Body of pancreas (tissue), 4 donors: ENCODE measurements at regions not wholly inside any gene's neighbourhood (a gene's known extent, or its start where the extent isn't known, plus 50 kb on each side); places are given as distances from the start of the nearest gene placed in this dataset.
A peak's percentile ranks its signal among the peaks of the same experiment; 100 is the strongest.
"Not testable (repeated sequence)": the region's sequence is repeated elsewhere in the genome, so short reads cannot be mapped to it uniquely, and the experiment has no call there.

ENCODE experiments used
- ATAC-seq: fragments of 150-250 bp; one replicate; pipeline ENCODE4 v1.9.1; 2016
- DNase-seq, 4 donors: peaks; one replicate each; pipeline ENCODE4 v3.0.0-alpha.2; 2019
- H3K27ac ChIP-seq, 4 donors: fragments of 200-600 bp; sonication (generic); 1 replicate in 3 of 4; 2 replicates in 1 of 4; pipeline versions ENCODE4 v1.5.1 to v1.6.1; 2016 to 2019; ENCODE audit warnings: mild to moderate bottlenecking in 1 of 4, mixed read lengths in 1 of 4, moderate library complexity in 1 of 4
- H3K27me3 ChIP-seq, 2 donors: fragments of 200-600 bp; sonication (generic); one replicate each; pipeline ENCODE4 v1.6.0; 2016; ENCODE audit warnings: mild to moderate bottlenecking in 1 of 2
- H3K36me3 ChIP-seq, 2 donors: fragments of 200-600 bp; sonication (generic); replicated peaks in 1 of 2; 2 replicates each; pipeline ENCODE4 v1.5.1; 2016; ENCODE audit warnings: low read depth in 2 of 2; ENCODE audit not compliant: insufficient read depth in 1 of 2
- H3K4me1 ChIP-seq: fragments of 200-600 bp; sonication (generic); one replicate; pipeline ENCODE4 v1.6.0; 2016
- H3K4me3 ChIP-seq, 2 donors: fragments of 200-600 bp; sonication (generic); 1 replicate in 1 of 2; 2 replicates in 1 of 2; pipeline ENCODE4 v1.5.1; 2016 to 2019
- H3K9me3 ChIP-seq, 3 donors: fragments of 200-600 bp; sonication (generic); 1 replicate in 2 of 3; 2 replicates in 1 of 3; pipeline ENCODE4 v1.5.1; 2016
- WGBS, 2 donors: methylation state at CpG; one replicate each; pipeline ENCODE4 v1.1.5; 2017; 5-methylcytosine and 5-hydroxymethylcytosine counted together
- intact Hi-C: fragments of 100-400 bp; cut with DNase I; formaldehyde crosslinking; loops from one replicate; pipeline ENCODE4 v1.15.1; 2023

- H3K4me3 ChIP-seq, DNase-seq, ATAC-seq, H3K4me1 ChIP-seq, H3K27me3 ChIP-seq, H3K9me3 ChIP-seq, H3K27ac ChIP-seq, intact Hi-C loops, H3K36me3 ChIP-seq: not testable (repeated sequence)
- 42 to 46% methylated on average over 1 of the region's 1 CpG for WGBS, 2 donors
Measured at GRCh38 chr9:41075671-41076070, 52.8 kb downstream of the FOXD4L6 start.

GRCh38 chr9:41074356-41074942 lies 54.0 kb downstream of the FOXD4L6 start:
- H3K9me3 ChIP-seq, H3K4me1 ChIP-seq, H3K27me3 ChIP-seq, H3K36me3 ChIP-seq, H3K27ac ChIP-seq, intact Hi-C loops: not testable (repeated sequence)
- H3K4me3 ChIP-seq: peak overlapping the region in 1 of 2 donors; percentile 21
- peak; percentile 10 to 34 (median 14) for DNase-seq
- 3 to 6% methylated on average over 17 to 58 of the region's 63 CpGs for WGBS, 2 donors
- ATAC-seq: peak; percentile 63

- H3K9me3 ChIP-seq, H3K36me3 ChIP-seq, intact Hi-C loops, H3K27ac ChIP-seq, H3K27me3 ChIP-seq, DNase-seq, H3K4me1 ChIP-seq, H3K4me3 ChIP-seq: not testable (repeated sequence)
- ATAC-seq: peak; percentile 10
- 18 to 22% methylated on average over 31 to 35 of the region's 39 CpGs for WGBS, 2 donors
Measured at GRCh38 chr9:41073471-41074243, 54.8 kb downstream of the FOXD4L6 start.

- peak in 1 of 4 donors; percentile 17 for DNase-seq
- WGBS, 2 donors: 18 to 26% methylated on average over 7 to 8 of the region's 8 CpGs
Measured at GRCh38 chr9:41064125-41064795, 64.2 kb downstream of the FOXD4L6 start.

GRCh38 chr9:41063243-41063642 lies 65.2 kb downstream of the FOXD4L6 start:
- H3K36me3 ChIP-seq, H3K27me3 ChIP-seq, H3K4me3 ChIP-seq, H3K27ac ChIP-seq, H3K4me1 ChIP-seq, intact Hi-C loops, ATAC-seq, DNase-seq, H3K9me3 ChIP-seq: not testable (repeated sequence)
- WGBS, 2 donors: 52 to 78% methylated on average over 5 of the region's 5 CpGs

More at GRCh38 chr9:41064125-41064795, 64.2 kb downstream of the FOXD4L6 start:
- intact Hi-C loops, H3K9me3 ChIP-seq, H3K27me3 ChIP-seq, H3K4me3 ChIP-seq, H3K27ac ChIP-seq, H3K36me3 ChIP-seq, H3K4me1 ChIP-seq, ATAC-seq: not testable (repeated sequence)

- WGBS, 2 donors: 86 to 89% methylated on average over 1 of the region's 1 CpG
Measured at GRCh38 chr9:41059603-41060002, 68.9 kb downstream of the FOXD4L6 start.

GRCh38 chr9:41053666-41054363 lies 74.7 kb downstream of the FOXD4L6 start:
- WGBS, 2 donors: 18 to 19% methylated on average over 2 to 3 of the region's 4 CpGs
- H3K27ac ChIP-seq, H3K36me3 ChIP-seq, H3K27me3 ChIP-seq, ATAC-seq, DNase-seq, intact Hi-C loops, H3K9me3 ChIP-seq, H3K4me1 ChIP-seq, H3K4me3 ChIP-seq: not testable (repeated sequence)

More at GRCh38 chr9:41059603-41060002, 68.9 kb downstream of the FOXD4L6 start:
- H3K27ac ChIP-seq, H3K4me3 ChIP-seq, intact Hi-C loops, H3K4me1 ChIP-seq, H3K27me3 ChIP-seq, DNase-seq, H3K9me3 ChIP-seq, ATAC-seq, H3K36me3 ChIP-seq: not testable (repeated sequence)

- ATAC-seq, H3K27me3 ChIP-seq, intact Hi-C loops, H3K4me1 ChIP-seq, H3K9me3 ChIP-seq, H3K27ac ChIP-seq, H3K36me3 ChIP-seq, DNase-seq, H3K4me3 ChIP-seq: not testable (repeated sequence)
- 67 to 74% methylated on average over 2 of the region's 2 CpGs for WGBS, 2 donors
Measured at GRCh38 chr9:41048672-41049071, 79.8 kb downstream of the FOXD4L6 start.

GRCh38 chr9:41047792-41048191 lies 80.7 kb downstream of the FOXD4L6 start:
- H3K36me3 ChIP-seq, H3K9me3 ChIP-seq, intact Hi-C loops, H3K27me3 ChIP-seq, H3K4me1 ChIP-seq, H3K27ac ChIP-seq, H3K4me3 ChIP-seq, ATAC-seq, DNase-seq: not testable (repeated sequence)

GRCh38 chr9:41044930-41045329 lies 83.6 kb downstream of the FOXD4L6 start:
- ATAC-seq, H3K27ac ChIP-seq, H3K9me3 ChIP-seq, H3K36me3 ChIP-seq, H3K4me3 ChIP-seq, DNase-seq, H3K27me3 ChIP-seq, intact Hi-C loops, H3K4me1 ChIP-seq: not testable (repeated sequence)
- 77 to 81% methylated on average over 2 of the region's 2 CpGs for WGBS, 2 donors

- WGBS, 2 donors: no CpG with 5 or more reads among the region's 1 CpG
- H3K4me1 ChIP-seq, DNase-seq, H3K27ac ChIP-seq, H3K4me3 ChIP-seq, H3K36me3 ChIP-seq, ATAC-seq, H3K9me3 ChIP-seq, intact Hi-C loops, H3K27me3 ChIP-seq: not testable (repeated sequence)
Measured at GRCh38 chr9:41043433-41043832, 85.0 kb downstream of the FOXD4L6 start.
